Suprapubic skin (tissue), 4 donors: ENCODE measurements at regions not wholly inside any gene's neighbourhood (a gene's known extent, or its start where the extent isn't known, plus 50 kb on each side); places are given as distances from the start of the nearest gene placed in this dataset.

Experiments
- DNase-seq, 2 donors: peaks; one replicate each; pipeline ENCODE4 v3.0.0-alpha.2; 2019; ENCODE audit warnings: low spot score in 2 of 2
- H3K27ac ChIP-seq: fragments of 200-600 bp; sonication (generic); one replicate; pipeline ENCODE4 v1.5.1; 2019
- H3K27me3 ChIP-seq: fragments of 200-600 bp; sonication (generic); one replicate; pipeline ENCODE4 v1.5.1; 2019
- H3K36me3 ChIP-seq: fragments of 200-600 bp; sonication (generic); one replicate; pipeline ENCODE4 v1.5.1; 2019
- H3K4me1 ChIP-seq: fragments of 200-600 bp; sonication (generic); one replicate; pipeline ENCODE4 v1.5.1; 2019
- H3K4me3 ChIP-seq: fragments of 200-600 bp; sonication (generic); one replicate; pipeline ENCODE4 v1.5.1; 2019; ENCODE audit warnings: mild to moderate bottlenecking
- H3K9me3 ChIP-seq: fragments of 200-600 bp; sonication (generic); one replicate; pipeline ENCODE4 v1.5.1; 2019
- EP300 ChIP-seq: sonication (generic); formaldehyde crosslinking; IDR thresholded peaks from one replicate; pipeline ENCODE4 v1.6.1; 2017; ENCODE audit warnings: antibody characterized with exemption
- POLR2A ChIP-seq, 2 donors: fragments of 450-650 bp; IDR thresholded peaks; one replicate each; pipeline ENCODE4 v1.6.1; 2017; ENCODE audit warnings: antibody characterized with exemption in 2 of 2, mild to moderate bottlenecking in 2 of 2, moderate library complexity in 2 of 2
- POLR2AphosphoS5 ChIP-seq, 3 donors: sonication (generic); formaldehyde crosslinking; IDR thresholded peaks; one replicate each; pipeline ENCODE4 v1.6.1; 2017; ENCODE audit warnings: antibody characterized with exemption in 3 of 3
- WGBS: methylation state at CpG from one replicate; pipeline ENCODE4 v1.1.5; 2018; 5-methylcytosine and 5-hydroxymethylcytosine counted together
- TF ChIP-seq, protein P1 (sequence below), 2 donors: fragments of 200-600 bp in 1 of 2; fragments of 450-650 bp in 1 of 2; sonication (generic) in 1 of 2; IDR thresholded peaks; one replicate each; pipeline ENCODE4 v1.5.1; 2016 to 2019; ENCODE audit warnings: antibody characterized with exemption in 2 of 2, mild to moderate bottlenecking in 1 of 2, moderate library complexity in 1 of 2

DNA sequence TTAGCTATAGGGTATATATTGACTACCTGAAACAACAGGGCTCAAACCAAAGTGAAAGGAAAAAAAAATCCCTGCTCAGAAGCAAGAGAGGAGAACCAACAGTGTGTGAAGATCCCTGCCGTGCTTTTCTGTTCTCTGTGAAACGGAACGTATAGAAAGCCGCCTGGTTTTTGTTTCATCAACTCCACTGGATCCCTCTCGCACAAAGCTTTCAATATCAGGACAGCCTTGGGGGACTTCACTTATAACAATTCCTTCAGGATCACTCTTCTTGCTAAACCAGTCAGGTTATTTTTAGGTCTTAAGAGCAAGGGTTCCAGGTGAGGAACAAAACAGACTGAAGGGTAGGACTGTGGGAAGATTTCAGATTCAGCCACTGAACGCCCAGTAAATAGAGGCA is 151.1 kb upstream of the CACNA2D1 start:
- no peaks in the 10 kb centered on the region for H3K36me3 ChIP-seq
- DNase-seq, result no peak
- no peaks in the 10 kb centered on the region for H3K9me3 ChIP-seq
- no peak overlapping the region for H3K4me3 ChIP-seq
- WGBS, result 30% methylated on average over 6 of the region's 6 CpGs
- peaks cover 10% of the 10 kb centered on the region for H3K4me1 ChIP-seq
- no peak overlapping the region for H3K27ac ChIP-seq
- TF ChIP-seq, protein P1, sequence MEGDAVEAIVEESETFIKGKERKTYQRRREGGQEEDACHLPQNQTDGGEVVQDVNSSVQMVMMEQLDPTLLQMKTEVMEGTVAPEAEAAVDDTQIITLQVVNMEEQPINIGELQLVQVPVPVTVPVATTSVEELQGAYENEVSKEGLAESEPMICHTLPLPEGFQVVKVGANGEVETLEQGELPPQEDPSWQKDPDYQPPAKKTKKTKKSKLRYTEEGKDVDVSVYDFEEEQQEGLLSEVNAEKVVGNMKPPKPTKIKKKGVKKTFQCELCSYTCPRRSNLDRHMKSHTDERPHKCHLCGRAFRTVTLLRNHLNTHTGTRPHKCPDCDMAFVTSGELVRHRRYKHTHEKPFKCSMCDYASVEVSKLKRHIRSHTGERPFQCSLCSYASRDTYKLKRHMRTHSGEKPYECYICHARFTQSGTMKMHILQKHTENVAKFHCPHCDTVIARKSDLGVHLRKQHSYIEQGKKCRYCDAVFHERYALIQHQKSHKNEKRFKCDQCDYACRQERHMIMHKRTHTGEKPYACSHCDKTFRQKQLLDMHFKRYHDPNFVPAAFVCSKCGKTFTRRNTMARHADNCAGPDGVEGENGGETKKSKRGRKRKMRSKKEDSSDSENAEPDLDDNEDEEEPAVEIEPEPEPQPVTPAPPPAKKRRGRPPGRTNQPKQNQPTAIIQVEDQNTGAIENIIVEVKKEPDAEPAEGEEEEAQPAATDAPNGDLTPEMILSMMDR (IDR thresholded peaks at IDR 0.05), result no peak
- TF ChIP-seq POLR2A (IDR thresholded peaks at IDR 0.05) (no peak), EP300 (no peak), POLR2AphosphoS5 (IDR thresholded peaks at IDR 0.05) (no peak)
- H3K27me3 ChIP-seq, result no peaks in the 10 kb centered on the region

DNA sequence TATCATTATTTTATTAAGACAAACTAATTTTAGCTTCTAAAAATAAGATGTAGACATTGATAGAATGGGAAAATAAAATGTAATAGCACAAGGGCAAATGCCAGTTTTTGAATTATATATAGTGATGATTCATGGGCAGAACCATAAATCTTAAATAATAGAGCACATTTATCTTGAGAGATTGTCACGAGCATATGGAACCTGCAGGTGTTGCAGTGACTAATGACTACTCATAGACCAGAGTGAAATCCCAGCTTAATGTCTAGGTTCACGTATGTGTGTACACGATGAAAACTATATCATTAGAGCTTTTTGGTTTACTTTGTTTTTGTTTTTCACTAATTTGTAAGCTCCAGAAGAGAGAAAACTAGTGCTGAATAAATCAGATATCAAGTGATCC is 150.2 kb upstream of the CACNA2D1 start:
- H3K4me1 ChIP-seq, result peaks cover 10% of the 10 kb centered on the region
- WGBS, result 55% methylated on average over 3 of the region's 3 CpGs
- no peaks in the 10 kb centered on the region for H3K36me3 ChIP-seq
- H3K9me3 ChIP-seq, result no peaks in the 10 kb centered on the region
- no peak overlapping the region for H3K27ac ChIP-seq
- no peak for DNase-seq
- no peaks in the 10 kb centered on the region for H3K27me3 ChIP-seq
- no peak for TF ChIP-seq EP300
- TF ChIP-seq POLR2AphosphoS5 (IDR thresholded peaks at IDR 0.05), result no peak
- no peak for TF ChIP-seq POLR2A (IDR thresholded peaks at IDR 0.05)
- TF ChIP-seq, protein P1 (IDR thresholded peaks at IDR 0.05), result no peak
- no peak overlapping the region for H3K4me3 ChIP-seq

DNA sequence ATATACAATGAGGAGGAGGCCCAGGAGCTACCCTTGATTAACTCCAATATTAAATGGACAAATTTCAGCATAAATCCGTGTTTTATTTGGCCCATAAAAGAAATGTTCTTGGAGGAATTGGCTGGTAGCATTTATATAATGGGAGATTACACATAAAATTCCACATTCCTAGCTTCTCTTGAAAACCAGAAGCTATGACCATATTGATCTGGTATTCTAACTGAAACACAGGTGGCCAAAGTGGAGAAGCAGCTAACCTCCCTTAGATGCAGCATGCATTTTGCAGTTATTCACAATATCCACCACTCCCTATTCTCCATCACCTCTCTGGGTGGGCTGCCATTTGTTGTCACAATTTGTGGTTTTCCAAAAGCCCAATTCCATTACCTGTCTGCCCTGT is 148.8 kb upstream of the CACNA2D1 start:
- no peak overlapping the region for H3K27ac ChIP-seq
- no peaks in the 10 kb centered on the region for H3K9me3 ChIP-seq
- 88% methylated on average over 1 of the region's 1 CpG for WGBS
- DNase-seq, result no peak
- no peaks in the 10 kb centered on the region for H3K36me3 ChIP-seq
- peaks cover 10% of the 10 kb centered on the region for H3K4me1 ChIP-seq
- no peaks in the 10 kb centered on the region for H3K27me3 ChIP-seq
- no peak overlapping the region for H3K4me3 ChIP-seq
- TF ChIP-seq, protein P1 (IDR thresholded peaks at IDR 0.05), result no peak
- TF ChIP-seq POLR2AphosphoS5 (IDR thresholded peaks at IDR 0.05), result no peak
- TF ChIP-seq POLR2A (IDR thresholded peaks at IDR 0.05), result no peak
- no peak for TF ChIP-seq EP300

DNA sequence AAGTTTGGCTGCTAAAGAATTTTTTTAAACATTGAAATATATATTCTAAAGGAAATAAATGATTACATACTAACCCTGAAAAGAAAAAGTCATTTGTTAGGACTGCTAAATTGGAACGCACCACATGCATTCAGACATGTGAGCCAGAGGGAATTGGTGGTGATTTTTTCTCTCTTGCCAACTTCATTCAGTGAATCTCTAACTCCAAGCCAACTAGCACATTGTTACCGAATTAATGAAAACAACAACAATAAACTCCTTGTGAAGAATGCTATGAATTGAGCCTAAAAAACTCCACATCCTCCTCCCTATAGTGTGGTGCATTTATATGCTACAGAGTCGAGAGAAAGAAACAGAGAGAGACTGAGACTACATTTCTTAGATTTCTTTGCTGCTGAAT is 135.5 kb upstream of the CACNA2D1 start:
- Histone ChIP-seq H3K27me3 (no peaks in the 10 kb centered on the region), H3K36me3 (no peaks in the 10 kb centered on the region), H3K4me1 (peaks cover 4% of the 10 kb centered on the region), H3K27ac (no peak overlapping the region), H3K4me3 (no peak overlapping the region), H3K9me3 (no peaks in the 10 kb centered on the region)
- 43% methylated on average over 3 of the region's 3 CpGs for WGBS
- no peak for DNase-seq
- no peak for TF ChIP-seq EP300
- TF ChIP-seq POLR2A (IDR thresholded peaks at IDR 0.05), result no peak
- TF ChIP-seq POLR2AphosphoS5 (IDR thresholded peaks at IDR 0.05), result no peak
- TF ChIP-seq, protein P1 (IDR thresholded peaks at IDR 0.05), result no peak

DNA sequence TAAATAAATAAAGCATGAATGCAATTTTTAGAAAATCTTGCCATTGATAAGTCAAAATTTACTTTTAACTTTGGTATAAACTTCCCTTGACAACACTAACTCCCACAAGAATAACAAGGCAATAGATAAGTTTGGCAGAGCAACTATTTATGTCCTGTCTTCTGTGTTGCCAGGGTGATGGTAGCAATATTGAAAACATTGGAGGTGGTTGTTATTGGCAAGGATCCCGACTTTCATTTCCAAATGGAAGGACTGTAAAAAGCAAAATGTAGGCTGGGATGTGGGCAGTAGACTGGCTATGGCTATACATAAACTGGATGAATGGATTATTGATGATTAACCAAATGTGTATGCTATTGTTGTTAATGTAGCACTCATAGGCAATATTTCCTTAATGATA is 134.9 kb upstream of the CACNA2D1 start:
- 14% methylated on average over 1 of the region's 1 CpG for WGBS
- TF ChIP-seq, protein P1 (IDR thresholded peaks at IDR 0.05), result no peak
- TF ChIP-seq POLR2A (IDR thresholded peaks at IDR 0.05) (no peak), EP300 (no peak), POLR2AphosphoS5 (IDR thresholded peaks at IDR 0.05) (no peak)
- Histone ChIP-seq H3K27ac (no peak overlapping the region), H3K27me3 (no peaks in the 10 kb centered on the region), H3K36me3 (no peaks in the 10 kb centered on the region), H3K4me3 (no peak overlapping the region), H3K4me1 (peaks cover 4% of the 10 kb centered on the region), H3K9me3 (no peaks in the 10 kb centered on the region)
- no peak for DNase-seq
